SK-N-SH (cell line): ENCODE measurements at regions not wholly inside any gene's neighbourhood (a gene's known extent, or its start where the extent isn't known, plus 50 kb on each side); places are given as distances from the start of the nearest gene placed in this dataset.
A peak's percentile ranks its signal among the peaks of the same experiment; 100 is the strongest.

Source experiments
- CTCF ChIA-PET: fragments of 300-600, 350-600 bp; formaldehyde crosslinking; extraction: SDS; loops from one replicate; lab custom pipeline; 2021; lab: Yijun Ruan, JAX
- POLR2A ChIA-PET: fragments of 350-600 bp; sonication (Branson Sonifier 250); formaldehyde crosslinking; extraction: SDS; loops from one replicate; lab custom pipeline; 2020; ENCODE audit warnings: antibody characterized with exemption, inconsistent platforms; lab: Yijun Ruan, JAX
- DNase-seq: peaks from one replicate; pipeline ENCODE4 v3.0.0; 2012
- H2AFZ ChIP-seq: fragments of 200-600 bp; sonication (generic); 2 replicates; pipeline ENCODE4 v1.8.1; 2016; ENCODE audit warnings: antibody characterized with exemption, mild to moderate bottlenecking, low read depth
- H3F3A ChIP-seq: fragments of 200-600 bp; sonication (generic); replicated peaks from 2 replicates; pipeline ENCODE3; 2016; ENCODE audit warnings: antibody characterized with exemption, mild to moderate bottlenecking; ENCODE audit not compliant: insufficient read depth
- H3K27ac ChIP-seq, 2 experiments: fragments of 200-500 bp in 1 of 2; fragments of 200-600 bp in 1 of 2; sonication (Bioruptor generic) in 1 of 2; sonication (generic), shearing (Covaris generic) in 1 of 2; 2 replicates each; pipeline versions ENCODE4 v1.5.1 to v1.6.1; 2014 to 2016; ENCODE audit warnings: low read depth in 2 of 2, inconsistent platforms in 1 of 2, low read length in 1 of 2, mild to moderate bottlenecking in 1 of 2, mixed read lengths in 1 of 2
- H3K27me3 ChIP-seq: fragments of 200-600 bp; sonication (generic), shearing (Covaris generic); 2 replicates; pipeline ENCODE4 v1.6.1; 2016; ENCODE audit warnings: mixed run types; ENCODE audit not compliant: insufficient read depth
- H3K36me3 ChIP-seq, 2 experiments: fragments of 200-500 bp in 1 of 2; fragments of 200-600 bp in 1 of 2; sonication (Bioruptor generic) in 1 of 2; sonication (generic) in 1 of 2; replicated peaks in 1 of 2; 2 replicates each; pipeline versions ENCODE3 to v1.5.1; 2014 to 2016; ENCODE audit warnings: low read length in 1 of 2, mild to moderate bottlenecking in 1 of 2; ENCODE audit not compliant: insufficient read depth in 2 of 2, control insufficient read depth in 1 of 2
- H3K4me1 ChIP-seq, 2 experiments: fragments of 200-500 bp in 1 of 2; fragments of 200-600 bp in 1 of 2; sonication (Bioruptor generic) in 1 of 2; sonication (generic), shearing (Covaris generic) in 1 of 2; 2 replicates each; pipeline versions ENCODE4 v1.5.1 to v1.6.1; 2014 to 2016; ENCODE audit warnings: low read depth in 1 of 2, low read length in 1 of 2, mixed run types in 1 of 2; ENCODE audit not compliant: insufficient read depth in 2 of 2, control insufficient read depth in 1 of 2
- H3K4me2 ChIP-seq: fragments of 200-600 bp; sonication (generic), shearing (Covaris generic); 2 replicates; pipeline ENCODE4 v1.6.1; 2017; ENCODE audit warnings: mixed run types
- H3K4me3 ChIP-seq, 2 experiments: fragments of 200-500 bp in 1 of 2; fragments of 200-600 bp in 1 of 2; sonication (Bioruptor generic) in 1 of 2; sonication (generic), shearing (Covaris generic) in 1 of 2; 2 replicates each; pipeline versions ENCODE4 v1.5.1 to v1.8.1; 2014 to 2016; ENCODE audit warnings: low read depth in 2 of 2, inconsistent platforms in 1 of 2, low read length in 1 of 2, mild to moderate bottlenecking in 1 of 2, mixed read lengths in 1 of 2, moderate library complexity in 1 of 2
- H3K79me2 ChIP-seq: fragments of 200-600 bp; sonication (generic); 2 replicates; pipeline ENCODE4 v1.8.1; 2017; ENCODE audit warnings: mild to moderate bottlenecking; ENCODE audit not compliant: insufficient read depth
- H3K9ac ChIP-seq: fragments of 200-600 bp; sonication (generic); 2 replicates; pipeline ENCODE4 v1.6.1; 2017; ENCODE audit warnings: mixed run types
- H3K9me2 ChIP-seq: fragments of 200-600 bp; sonication (generic); 2 replicates; pipeline ENCODE4 v1.6.1; 2017; ENCODE audit warnings: mixed run types
- H3K9me3 ChIP-seq: fragments of 200-600 bp; sonication (generic); 2 replicates; pipeline ENCODE4 v1.6.1; 2017; ENCODE audit warnings: mixed run types, mild to moderate bottlenecking, moderate library complexity
- H4K20me1 ChIP-seq: fragments of 200-600 bp; sonication (generic); 2 replicates; pipeline ENCODE4 v1.6.1; 2017; ENCODE audit warnings: mild to moderate bottlenecking, mixed run types; ENCODE audit not compliant: insufficient read depth
- ELF1 ChIP-seq: IDR thresholded peaks from 2 replicates; pipeline ENCODE4 v1.4.0; 2012
- EP300 ChIP-seq, 2 experiments: IDR thresholded peaks; 2 replicates each; pipeline versions ENCODE4 v1.4.0 to v1.6.1; 2012; ENCODE audit warnings: borderline replicate concordance in 1 of 2, low read depth in 1 of 2, low read length in 1 of 2
- FOSL2 ChIP-seq: IDR thresholded peaks from 2 replicates; pipeline ENCODE4 v1.4.0; 2012; ENCODE audit warnings: low read depth, mild to moderate bottlenecking, moderate library complexity, borderline replicate concordance
- GATA2 ChIP-seq: sonication (generic); formaldehyde crosslinking; IDR thresholded peaks from 2 replicates; pipeline ENCODE4 v1.5.0; 2020; ENCODE audit warnings: mild to moderate bottlenecking, missing genetic modification reagents
- MEF2A ChIP-seq: IDR thresholded peaks from 2 replicates; pipeline ENCODE4 v1.4.0; 2012; ENCODE audit warnings: low read depth, borderline replicate concordance
- MXI1 ChIP-seq: IDR thresholded peaks from 2 replicates; pipeline ENCODE4 v1.6.1; 2012; ENCODE audit warnings: mild to moderate bottlenecking, low read depth, low read length, improper control_type of control experiment
- RCOR1 ChIP-seq: fragments of 150-350 bp; IDR thresholded peaks from 2 replicates; pipeline ENCODE4 v1.6.1; 2017; ENCODE audit warnings: antibody characterized with exemption, low read length
- RFX5 ChIP-seq: IDR thresholded peaks from 2 replicates; pipeline ENCODE4 v1.6.1; 2012; ENCODE audit warnings: mild to moderate bottlenecking, improper control_type of control experiment, low read length
- TAF1 ChIP-seq: IDR thresholded peaks from 2 replicates; pipeline ENCODE4 v1.6.1; 2012; ENCODE audit warnings: low read depth, mild to moderate bottlenecking, low read length, moderate library complexity, borderline replicate concordance
- TEAD4 ChIP-seq: IDR thresholded peaks from 2 replicates; pipeline ENCODE4 v1.4.0; 2012; ENCODE audit warnings: mild to moderate bottlenecking, borderline replicate concordance; ENCODE audit not compliant: insufficient read depth
- YY1 ChIP-seq: IDR thresholded peaks from 2 replicates; pipeline ENCODE4 v1.4.0; 2012; ENCODE audit warnings: low read depth, mild to moderate bottlenecking
- WGBS: methylation state at CpG from one replicate; pipeline ENCODE4 v1.1.6; 2017; ENCODE audit warnings: low lambda C conversion rate; 5-methylcytosine and 5-hydroxymethylcytosine counted together
- TF ChIP-seq, protein P1 (sequence below): IDR thresholded peaks from 2 replicates; pipeline ENCODE4 v1.6.1; 2012; ENCODE audit warnings: mild to moderate bottlenecking, low read depth, low read length, moderate library complexity
- TF ChIP-seq, protein P2 (sequence below): fragments of 150-350 bp; IDR thresholded peaks from 2 replicates; pipeline ENCODE4 v1.6.1; 2016; ENCODE audit warnings: mild to moderate bottlenecking, low read depth, low read length
- TF ChIP-seq, protein P3 (sequence below): fragments of 200-600 bp; sonication (generic); IDR thresholded peaks from 2 replicates; pipeline ENCODE4 v1.6.1; 2017; ENCODE audit warnings: antibody characterized with exemption, mild to moderate bottlenecking, moderate library complexity

DNA sequence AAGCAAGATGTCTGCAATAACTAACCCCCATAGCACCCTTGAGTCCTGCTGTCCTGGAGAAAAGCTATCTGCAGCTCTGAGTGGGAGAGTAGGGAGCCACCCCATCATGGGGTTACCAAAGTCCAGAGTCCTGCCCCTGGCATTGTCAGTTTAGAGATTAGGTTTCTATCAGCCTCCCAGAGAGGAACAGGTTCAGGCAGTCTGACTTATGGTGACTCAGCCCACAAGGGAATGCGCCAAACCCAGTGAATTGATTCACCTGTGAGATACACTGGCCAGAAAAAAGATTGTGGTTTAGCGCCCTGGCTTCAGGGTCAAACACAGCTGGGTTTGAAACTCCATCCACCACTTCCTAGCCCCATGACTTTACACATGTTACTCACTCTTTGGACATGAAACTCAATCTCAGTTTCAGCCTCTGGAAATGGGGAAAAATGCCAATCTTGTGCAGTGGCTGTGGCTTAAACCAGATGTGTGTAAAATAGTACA, 263.6 kb upstream of the HES1 start (continued):
- TF ChIP-seq, protein P1, sequence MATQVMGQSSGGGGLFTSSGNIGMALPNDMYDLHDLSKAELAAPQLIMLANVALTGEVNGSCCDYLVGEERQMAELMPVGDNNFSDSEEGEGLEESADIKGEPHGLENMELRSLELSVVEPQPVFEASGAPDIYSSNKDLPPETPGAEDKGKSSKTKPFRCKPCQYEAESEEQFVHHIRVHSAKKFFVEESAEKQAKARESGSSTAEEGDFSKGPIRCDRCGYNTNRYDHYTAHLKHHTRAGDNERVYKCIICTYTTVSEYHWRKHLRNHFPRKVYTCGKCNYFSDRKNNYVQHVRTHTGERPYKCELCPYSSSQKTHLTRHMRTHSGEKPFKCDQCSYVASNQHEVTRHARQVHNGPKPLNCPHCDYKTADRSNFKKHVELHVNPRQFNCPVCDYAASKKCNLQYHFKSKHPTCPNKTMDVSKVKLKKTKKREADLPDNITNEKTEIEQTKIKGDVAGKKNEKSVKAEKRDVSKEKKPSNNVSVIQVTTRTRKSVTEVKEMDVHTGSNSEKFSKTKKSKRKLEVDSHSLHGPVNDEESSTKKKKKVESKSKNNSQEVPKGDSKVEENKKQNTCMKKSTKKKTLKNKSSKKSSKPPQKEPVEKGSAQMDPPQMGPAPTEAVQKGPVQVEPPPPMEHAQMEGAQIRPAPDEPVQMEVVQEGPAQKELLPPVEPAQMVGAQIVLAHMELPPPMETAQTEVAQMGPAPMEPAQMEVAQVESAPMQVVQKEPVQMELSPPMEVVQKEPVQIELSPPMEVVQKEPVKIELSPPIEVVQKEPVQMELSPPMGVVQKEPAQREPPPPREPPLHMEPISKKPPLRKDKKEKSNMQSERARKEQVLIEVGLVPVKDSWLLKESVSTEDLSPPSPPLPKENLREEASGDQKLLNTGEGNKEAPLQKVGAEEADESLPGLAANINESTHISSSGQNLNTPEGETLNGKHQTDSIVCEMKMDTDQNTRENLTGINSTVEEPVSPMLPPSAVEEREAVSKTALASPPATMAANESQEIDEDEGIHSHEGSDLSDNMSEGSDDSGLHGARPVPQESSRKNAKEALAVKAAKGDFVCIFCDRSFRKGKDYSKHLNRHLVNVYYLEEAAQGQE: no peak
- TF ChIP-seq EP300 (IDR thresholded peaks at IDR 0.05; ENCODE audit: borderline replicate concordance in 1 of 2, low read depth in 1 of 2, low read length in 1 of 2) (peak in 1 of 2 experiments; percentile 50; a peak in 1 of 4 replicates), YY1 (no peak), GATA2 (CRISPR knock-in tag) (no peak), RFX5 (no peak)

DNA sequence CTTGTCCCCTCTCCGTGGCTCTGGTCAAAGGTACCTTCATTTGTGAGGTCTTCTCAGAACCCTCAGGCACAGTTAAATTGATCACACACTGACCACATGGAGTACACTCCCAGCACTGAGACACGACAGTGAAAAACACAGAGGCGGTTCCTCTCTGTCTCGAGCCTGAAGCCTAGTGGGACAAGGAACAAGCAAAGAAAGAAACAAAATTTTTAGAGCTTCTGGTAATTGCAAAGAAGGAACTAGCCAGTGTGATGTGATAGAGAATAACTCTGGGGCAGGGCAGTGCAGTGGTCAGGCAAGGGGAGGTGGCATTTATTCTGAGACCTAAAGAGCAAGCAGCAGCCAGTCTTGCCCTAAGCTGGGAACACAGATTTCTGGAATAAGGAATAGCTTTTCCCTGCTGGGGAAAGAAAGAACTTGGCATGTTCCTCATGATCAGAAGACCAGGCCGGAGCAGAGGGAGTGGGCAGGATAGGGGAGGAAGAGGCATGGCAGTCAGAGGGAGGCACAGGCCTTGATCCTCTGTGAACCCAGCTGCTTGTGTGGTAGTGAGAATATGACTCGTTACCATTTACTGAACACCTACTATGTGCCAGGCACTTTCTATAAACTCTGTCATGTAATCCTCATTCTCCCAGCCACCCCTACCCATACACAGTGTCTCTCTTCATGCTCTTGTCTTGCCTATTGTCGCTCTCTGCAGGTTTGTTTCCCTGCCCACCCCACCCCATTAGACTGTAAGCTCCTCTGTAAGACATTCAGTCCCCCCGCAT, 262.3 kb upstream of the HES1 start:
- no peak overlapping the region for H3K27ac ChIP-seq
- H3K4me3 ChIP-seq: no peak overlapping the region
- no peak overlapping the region for H3K9ac ChIP-seq
- no peaks in the 10 kb centered on the region for H4K20me1 ChIP-seq
- no peaks in the 10 kb centered on the region for H3F3A ChIP-seq
- no peaks in the 10 kb centered on the region for H3K9me2 ChIP-seq
- no peak for DNase-seq
- H3K27me3 ChIP-seq: no peaks in the 10 kb centered on the region; the same call in 1 of the 2 replicates
- H3K9me3 ChIP-seq: no peaks in the 10 kb centered on the region
- ChIA-PET POLR2A (no interaction called here), CTCF (interaction anchor here (1.1 kb wide), 2 partner anchors 38 to 97 kb away, joined by 3 to 4 read pairs; no protein-coding TSS in a partner anchor)
- no peaks in the 10 kb centered on the region for H3K79me2 ChIP-seq
- H2AFZ ChIP-seq: no peak overlapping the region
- H3K4me2 ChIP-seq: no peak overlapping the region
- TF ChIP-seq TAF1 (no peak), TEAD4 (no peak), ELF1 (no peak), FOSL2 (no peak), RCOR1 (no peak), MXI1 (no peak), MEF2A (no peak), EP300 (IDR thresholded peaks at IDR 0.05; ENCODE audit: borderline replicate concordance in 1 of 2, low read depth in 1 of 2, low read length in 1 of 2) (no peak)
- TF ChIP-seq, protein P2, sequence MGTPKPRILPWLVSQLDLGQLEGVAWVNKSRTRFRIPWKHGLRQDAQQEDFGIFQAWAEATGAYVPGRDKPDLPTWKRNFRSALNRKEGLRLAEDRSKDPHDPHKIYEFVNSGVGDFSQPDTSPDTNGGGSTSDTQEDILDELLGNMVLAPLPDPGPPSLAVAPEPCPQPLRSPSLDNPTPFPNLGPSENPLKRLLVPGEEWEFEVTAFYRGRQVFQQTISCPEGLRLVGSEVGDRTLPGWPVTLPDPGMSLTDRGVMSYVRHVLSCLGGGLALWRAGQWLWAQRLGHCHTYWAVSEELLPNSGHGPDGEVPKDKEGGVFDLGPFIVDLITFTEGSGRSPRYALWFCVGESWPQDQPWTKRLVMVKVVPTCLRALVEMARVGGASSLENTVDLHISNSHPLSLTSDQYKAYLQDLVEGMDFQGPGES: no peak
- TF ChIP-seq, protein P3, sequence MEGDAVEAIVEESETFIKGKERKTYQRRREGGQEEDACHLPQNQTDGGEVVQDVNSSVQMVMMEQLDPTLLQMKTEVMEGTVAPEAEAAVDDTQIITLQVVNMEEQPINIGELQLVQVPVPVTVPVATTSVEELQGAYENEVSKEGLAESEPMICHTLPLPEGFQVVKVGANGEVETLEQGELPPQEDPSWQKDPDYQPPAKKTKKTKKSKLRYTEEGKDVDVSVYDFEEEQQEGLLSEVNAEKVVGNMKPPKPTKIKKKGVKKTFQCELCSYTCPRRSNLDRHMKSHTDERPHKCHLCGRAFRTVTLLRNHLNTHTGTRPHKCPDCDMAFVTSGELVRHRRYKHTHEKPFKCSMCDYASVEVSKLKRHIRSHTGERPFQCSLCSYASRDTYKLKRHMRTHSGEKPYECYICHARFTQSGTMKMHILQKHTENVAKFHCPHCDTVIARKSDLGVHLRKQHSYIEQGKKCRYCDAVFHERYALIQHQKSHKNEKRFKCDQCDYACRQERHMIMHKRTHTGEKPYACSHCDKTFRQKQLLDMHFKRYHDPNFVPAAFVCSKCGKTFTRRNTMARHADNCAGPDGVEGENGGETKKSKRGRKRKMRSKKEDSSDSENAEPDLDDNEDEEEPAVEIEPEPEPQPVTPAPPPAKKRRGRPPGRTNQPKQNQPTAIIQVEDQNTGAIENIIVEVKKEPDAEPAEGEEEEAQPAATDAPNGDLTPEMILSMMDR: no peak
- 69% methylated on average over 8 of the region's 8 CpGs for WGBS
- no peaks in the 10 kb centered on the region for H3K36me3 ChIP-seq
- H3K4me1 ChIP-seq: peaks cover 0 to 10% of the 10 kb centered on the region in 2 experiments; a peak in 1 of 4 replicates
